GM18870 (cell line): ENCODE measurements at regions not wholly inside any gene's neighbourhood (a gene's known extent, or its start where the extent isn't known, plus 50 kb on each side); places are given as distances from the start of the nearest gene placed in this dataset.
A peak's percentile ranks its signal among the peaks of the same experiment; 100 is the strongest.

Experiments used
- ATAC-seq: cut with Tn5 transposase; IDR thresholded peaks from one replicate; pipeline ENCODE4 v1.9.1; 2021; ENCODE audit warnings: moderate library complexity; ENCODE audit not compliant: unreplicated experiment

DNA sequence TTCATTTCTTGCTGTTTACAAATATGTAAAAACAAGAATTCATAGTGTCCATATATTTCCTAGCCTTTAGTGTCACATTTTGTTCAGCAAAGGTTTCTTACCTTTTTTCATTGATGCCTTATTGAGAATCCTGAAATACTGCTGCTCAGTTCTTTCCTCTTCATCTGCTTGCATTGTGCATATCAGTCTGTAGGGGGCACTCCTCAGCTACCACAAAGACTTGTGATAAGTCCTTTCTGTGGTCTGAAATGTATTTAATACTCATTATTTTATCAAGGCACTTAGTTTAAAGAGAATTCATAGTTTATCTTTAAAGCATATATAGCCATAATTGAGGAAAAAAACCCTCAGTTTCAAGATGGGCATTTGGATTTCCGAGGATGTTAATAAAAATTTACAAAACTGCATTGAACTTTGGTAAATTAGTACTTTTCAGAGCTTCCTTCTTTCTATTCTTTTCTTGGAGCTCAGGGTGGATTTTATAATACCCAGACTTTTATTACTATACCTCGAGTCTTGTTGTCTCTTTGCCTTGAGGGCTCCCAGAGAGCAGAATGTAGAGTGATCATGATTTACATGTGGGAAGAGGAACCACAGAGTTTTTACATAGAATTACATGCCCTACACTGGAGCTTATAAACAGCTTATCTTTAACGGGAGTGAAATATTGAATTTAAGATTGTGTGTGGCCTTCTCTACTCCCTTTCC is 570.1 kb downstream of the PLCL1 start:
- no peak for ATAC-seq

DNA sequence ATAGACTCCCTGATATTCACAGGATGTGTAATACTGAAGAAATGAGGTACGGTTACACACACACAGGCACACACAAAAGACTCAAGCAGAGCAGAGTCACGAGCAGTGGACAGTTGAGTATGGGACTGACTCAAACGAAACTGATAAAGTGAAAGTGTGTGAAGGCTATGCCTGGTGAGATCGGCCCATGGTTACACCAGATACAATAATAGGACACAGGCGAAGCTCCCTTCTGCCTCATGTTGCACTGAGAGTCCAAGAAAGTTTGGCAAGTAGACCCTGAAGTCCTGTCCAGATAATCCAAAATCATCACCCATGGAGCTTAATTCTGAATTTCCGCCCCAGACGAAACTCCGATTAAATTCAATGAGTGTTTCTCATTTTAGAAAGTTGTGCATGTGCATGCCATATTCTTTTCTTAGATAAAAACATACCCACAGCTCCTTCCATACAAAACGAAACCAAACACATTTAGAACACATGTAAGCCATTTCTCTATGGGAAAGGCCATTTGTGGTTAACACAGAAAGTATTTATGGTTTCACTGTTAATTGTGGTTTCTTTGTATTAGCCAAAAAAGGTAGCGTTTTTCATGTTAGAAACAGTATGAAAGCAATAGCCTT is 567.6 kb downstream of the PLCL1 start:
- peak; percentile 95 for ATAC-seq

DNA sequence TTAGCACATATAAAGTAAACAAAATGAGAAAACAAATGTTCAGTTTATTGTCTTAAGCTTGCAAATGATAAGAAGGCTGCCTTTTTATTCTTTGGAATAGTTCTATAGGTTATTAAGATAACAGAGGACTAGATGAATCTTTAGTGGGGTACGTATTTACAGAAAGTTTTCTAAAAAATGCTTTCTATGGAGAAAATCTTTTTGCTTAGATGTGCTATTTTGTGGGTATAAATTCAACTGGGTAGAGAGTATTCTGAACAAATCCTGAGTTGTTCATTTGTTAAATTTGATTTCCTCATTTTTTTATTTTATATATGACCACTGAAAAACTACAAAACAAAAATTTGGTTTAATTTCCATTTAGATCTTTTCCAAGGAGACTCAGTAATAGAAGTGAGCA is 566.9 kb downstream of the PLCL1 start:
- ATAC-seq, result no peak

DNA sequence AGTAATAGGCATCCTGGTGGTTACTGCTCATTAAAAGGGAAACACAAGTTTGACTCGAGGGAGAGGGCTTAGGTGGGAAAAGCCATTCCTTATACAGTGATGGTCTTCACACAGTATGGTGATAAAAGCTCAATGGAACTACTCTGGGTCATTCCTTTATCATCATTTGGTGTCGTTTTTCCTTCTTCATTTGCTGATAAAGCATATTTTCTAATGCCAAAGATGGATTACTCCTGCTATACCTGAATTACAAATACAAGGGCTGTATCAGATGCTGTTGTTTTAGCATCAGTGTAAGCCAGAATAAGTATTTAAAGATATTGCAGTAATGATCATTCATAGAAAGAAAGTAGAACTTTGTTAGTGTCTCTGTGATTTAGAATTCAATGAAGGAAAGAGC is 563.7 kb downstream of the PLCL1 start:
- no peak for ATAC-seq

DNA sequence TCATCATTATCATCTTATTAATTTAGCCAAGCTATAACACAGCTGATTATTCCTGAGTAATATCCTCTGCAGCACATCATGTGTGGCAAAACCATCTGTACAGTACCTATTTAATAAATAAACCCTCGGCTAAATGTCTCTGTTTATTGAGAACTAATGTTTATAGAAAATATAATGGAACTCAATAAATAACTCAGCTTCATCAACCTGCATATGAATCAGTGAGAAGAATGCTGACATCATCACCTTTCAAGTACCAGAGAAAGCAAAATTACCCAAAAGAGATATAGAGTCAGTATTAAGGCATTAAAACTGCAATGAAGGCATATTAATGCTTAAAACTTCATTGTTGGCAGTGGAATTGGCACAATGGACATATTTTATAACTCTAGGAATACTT is 558.3 kb downstream of the PLCL1 start:
- no peak for ATAC-seq

DNA sequence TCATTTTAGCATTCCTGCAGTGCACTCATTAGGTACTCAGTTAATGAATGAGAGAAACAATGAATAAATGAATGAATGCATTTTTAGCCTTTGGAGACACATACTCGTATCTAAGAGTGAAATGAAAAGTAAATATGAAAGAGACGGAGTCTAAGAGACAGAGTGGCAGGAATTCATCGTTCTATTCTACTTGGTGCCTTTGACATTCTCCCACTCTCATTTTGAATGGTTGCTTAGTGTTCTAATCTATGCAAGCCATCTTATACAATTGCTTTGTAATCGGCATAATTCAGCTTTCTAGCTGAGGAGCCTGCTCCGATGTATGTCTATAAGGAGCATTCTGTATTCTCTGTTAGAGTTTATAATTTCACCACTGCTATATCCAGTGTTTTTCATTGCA is 554.9 kb downstream of the PLCL1 start:
- ATAC-seq, result no peak

DNA sequence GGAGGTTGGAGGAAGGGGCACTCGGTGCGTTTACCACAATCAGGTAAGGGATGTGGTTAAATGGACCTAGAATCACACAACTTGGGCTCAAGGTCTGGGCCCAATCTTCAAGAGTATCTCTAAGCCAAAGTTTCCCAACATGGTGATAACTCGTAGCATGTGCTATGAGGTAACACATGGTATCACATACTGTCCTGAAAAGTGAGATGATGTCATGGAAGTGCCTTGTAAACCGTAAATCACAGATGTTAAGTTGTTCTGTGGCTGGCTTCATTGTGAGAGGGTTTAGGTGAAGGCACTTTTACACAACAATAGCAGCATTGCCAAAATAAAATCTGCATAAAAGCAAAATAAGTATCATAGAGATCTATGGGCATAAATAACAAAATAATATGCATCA is 551.8 kb downstream of the PLCL1 start:
- ATAC-seq, result no peak

DNA sequence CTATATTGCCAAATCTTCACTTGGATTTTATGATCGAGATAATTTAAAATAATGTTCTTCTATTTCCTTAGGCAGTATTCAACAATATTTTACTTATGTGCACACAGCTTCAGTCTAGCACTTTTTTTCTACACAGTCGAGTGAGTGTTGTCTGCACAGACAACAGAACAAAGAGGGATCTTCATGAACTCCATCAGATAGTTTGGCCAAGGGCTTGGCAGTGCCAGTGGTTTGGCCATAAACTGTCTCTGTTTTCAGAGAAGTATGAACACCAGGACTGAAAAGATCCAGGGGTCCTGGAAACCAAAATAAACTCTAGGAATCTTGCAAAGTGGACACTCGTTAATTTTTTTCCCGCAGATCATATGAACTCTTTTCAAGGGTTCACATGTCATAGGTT is 547.3 kb downstream of the PLCL1 start:
- no peak for ATAC-seq

DNA sequence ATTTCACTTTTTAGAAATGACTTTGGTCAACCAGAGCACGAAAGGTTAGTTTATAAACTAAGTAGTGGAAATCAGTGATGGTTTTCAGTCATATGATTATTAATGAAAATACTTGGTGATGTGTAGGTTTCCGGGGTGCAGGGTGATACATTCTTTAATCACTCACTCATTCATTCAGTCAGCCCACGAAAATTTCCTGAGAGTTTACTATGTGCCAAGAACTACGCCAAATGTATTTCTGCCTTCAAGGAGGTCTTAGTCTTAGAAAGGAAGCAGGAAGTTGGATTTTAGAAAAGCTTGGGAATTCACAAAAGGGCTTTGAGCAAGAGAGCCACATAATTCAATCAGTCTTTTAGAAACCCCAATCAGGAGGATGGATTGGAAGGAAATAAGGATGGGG is 543.6 kb downstream of the PLCL1 start:
- no peak for ATAC-seq

DNA sequence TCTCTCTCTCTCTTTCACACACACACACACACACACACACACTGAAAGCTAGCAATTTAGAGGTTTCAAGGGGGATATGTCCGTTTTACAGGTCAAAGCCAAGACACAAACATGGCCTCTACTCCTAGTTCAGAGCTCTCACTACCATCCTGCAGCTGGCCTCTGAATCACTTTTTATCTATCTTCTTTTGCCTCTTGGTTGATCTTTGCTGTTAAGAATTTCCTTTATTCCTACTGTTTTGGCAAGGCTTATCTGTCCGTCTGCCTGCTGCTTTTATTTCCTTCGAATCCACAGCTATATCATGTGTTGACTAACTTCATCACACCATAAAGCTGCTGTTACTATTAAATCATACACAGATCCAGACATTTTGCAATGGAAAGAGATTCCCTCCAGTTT is 543.0 kb downstream of the PLCL1 start:
- no peak for ATAC-seq

DNA sequence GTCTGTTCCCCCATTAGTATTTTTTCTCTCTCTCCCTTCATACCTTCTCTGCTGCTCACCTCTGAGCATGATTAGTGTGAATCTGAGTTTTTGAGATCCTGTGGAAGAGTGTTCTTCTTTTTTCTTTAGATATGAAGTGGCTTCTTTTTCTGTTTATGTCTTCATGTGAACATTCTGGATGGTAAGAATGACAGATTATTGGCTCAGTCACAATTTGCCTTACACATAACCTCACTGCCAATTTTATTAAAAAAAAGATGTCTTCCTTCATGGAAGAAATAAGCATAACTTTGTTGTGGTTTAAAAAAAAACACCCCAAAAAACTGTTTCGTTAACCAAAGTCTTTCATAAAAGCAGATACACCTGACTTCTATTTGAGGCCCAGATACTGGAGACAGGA is 539.1 kb downstream of the PLCL1 start:
- ATAC-seq, result no peak

DNA sequence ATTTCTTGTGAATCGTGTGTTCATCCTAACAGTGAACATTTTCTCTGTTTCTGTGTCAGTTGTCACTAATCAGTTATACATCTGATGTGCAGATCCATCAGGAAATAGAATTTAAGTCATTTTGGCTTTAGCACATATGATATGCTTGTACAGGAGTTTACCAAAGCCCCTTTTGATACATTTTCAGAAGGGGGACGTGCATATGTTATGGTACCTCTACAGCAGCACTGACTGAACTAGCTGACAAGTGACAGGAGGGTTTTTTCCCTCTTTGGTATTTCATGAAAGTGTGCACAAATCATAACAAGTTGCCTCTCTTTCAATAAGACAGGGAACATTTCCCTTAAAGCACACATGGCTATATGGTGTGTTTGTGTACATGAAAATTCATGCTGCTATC is 536.5 kb downstream of the PLCL1 start:
- ATAC-seq, result no peak

DNA sequence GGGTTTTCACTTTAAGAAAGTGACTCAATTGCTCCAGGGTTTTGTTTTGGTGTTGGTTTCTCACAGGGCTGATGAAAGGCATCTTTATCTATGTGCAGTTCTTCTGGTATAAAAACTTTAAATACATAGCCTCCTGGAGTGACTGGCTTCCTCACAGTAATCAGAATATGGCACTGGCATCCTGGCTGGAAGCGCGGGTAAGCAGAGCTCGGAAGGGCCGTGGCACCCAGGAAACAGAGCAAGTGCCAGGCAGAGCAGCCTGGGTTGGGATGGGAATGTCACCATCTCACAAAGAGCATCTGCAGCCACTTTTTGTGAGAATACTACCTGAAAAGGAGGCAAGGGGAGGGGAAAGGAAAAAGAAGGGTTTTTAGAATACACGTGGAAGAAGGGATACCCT is 534.7 kb downstream of the PLCL1 start:
- ATAC-seq, result no peak

DNA sequence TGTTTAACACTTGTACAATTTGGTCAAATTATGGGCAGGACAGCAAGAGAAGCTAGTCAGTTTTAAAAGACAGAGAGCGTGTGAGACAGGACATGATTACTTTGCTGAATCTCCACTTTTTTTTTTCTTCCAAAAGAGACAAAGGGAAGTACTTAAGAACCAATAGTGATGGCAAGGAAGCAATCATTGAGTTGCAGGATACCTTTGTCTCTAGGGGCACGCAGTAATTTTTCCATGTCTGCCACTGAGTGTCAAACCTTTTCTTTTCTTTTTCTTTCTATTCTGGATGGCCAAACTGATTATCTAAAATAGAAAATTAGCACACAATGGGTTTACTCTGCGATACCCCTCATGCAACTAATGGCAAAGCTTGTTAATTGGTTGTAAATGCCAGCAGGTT is 533.0 kb downstream of the PLCL1 start:
- no peak for ATAC-seq

DNA sequence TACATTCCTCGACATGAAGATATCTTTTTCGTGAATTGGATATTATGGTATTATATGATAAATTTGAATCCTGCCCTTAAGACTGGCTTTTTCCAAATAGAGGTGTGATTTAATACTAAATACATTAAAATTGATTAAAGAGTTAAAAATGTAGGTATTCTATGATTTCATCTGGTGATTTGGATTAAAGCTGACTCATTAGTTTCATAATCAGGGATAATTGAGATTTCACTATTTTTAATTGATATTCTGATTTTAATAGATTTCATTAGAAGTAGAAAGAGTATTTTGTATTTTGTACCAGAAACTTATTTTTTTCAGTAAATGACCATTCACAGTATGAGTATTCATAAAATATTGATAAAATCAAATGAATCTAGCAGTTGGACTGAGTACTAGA is 524.1 kb downstream of the PLCL1 start:
- ATAC-seq, result no peak

DNA sequence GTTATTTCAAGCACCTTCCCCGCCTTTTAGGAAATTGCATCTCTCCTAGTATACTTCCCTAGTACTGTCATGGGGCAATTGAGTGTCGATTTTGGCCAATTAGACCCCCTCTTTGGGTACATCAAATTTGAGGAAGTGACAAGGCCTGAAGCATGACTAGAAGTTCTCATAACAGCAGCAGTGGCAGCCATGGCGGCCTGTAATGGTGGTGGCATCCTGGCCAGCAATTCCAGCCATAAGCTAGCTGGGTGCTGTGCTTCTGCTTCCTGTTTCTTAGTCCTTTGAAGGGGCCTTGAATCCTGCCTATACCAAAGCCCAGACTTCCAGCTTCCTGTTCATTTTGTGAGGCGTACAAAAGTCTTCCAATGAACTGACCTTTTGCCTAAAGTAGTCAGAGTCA is 523.1 kb downstream of the PLCL1 start:
- ATAC-seq, result no peak

DNA sequence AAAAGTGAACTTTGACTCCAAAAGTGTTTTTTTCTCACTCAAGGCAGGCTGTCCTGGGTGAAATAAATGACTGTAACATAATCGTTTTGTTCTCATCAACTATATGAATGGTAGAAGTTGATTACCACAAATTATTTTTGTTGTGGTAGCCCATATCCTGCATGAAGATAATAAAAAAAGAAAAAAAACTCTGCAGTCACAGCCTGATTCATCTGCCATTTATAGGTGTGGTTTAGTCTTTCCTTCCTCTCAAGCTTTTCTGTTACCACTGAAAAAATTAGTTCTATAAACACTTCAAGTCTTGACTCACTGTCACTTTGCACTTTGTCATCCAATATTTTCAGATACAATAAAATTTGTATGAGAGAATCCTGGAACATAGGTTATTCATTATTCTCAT is 522.0 kb downstream of the PLCL1 start:
- ATAC-seq, result no peak

DNA sequence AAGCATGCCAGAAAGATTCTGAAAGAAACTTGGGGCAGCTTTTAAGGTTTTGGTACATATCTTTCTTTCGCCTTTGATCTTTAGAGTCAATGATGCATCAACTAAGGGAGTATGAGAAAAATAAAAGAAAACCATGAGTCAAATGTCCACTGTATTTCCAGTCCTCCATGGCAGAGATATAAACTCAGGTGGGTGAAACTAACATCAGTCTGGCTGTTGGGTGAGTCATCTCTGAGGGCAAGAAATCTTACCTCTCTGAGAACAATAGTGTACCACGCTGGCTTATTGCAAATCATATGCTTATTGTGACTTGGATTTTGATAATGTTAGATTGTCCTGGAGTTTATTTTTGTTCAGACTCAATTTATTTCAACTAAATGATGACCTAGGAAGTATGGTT is 521.0 kb downstream of the PLCL1 start:
- no peak for ATAC-seq

DNA sequence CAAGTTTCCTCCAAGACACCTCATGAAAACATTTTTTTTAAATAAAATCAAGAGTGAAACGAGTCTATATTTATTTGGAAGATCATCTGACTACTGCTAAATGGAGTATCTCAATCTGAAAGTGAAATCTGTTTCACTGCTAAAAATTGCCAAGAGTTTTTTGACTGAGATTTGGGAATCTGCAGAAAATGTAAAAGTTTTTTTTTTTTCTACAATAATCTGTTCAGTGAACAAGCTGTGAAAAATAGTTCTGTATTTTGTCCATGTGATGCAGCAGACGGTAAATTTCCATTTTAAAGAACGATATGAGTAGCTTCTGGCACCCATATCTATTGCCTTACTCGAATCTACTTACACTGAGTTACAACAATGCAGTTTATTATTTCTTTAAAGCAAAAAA is 519.7 kb downstream of the PLCL1 start:
- ATAC-seq, result no peak

DNA sequence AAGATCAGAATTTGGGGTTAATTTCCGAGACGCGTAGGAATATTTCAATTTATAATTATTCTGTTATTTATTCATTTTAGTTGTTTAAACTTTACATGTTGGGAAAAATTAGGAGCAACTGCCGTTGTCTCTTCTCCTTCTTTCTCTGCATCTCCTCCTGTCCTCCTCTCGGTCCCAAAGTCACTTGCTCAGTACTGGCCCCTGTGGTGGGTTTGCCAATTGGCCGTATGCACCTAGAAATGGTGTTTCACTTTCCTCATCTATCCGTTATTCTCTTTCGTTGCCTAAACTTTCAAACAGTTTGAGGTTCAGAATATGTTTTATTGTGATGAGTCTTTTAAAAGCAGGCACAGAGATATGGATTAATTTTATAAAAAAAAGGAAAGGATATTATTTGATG is 517.9 kb downstream of the PLCL1 start:
- no peak for ATAC-seq

DNA sequence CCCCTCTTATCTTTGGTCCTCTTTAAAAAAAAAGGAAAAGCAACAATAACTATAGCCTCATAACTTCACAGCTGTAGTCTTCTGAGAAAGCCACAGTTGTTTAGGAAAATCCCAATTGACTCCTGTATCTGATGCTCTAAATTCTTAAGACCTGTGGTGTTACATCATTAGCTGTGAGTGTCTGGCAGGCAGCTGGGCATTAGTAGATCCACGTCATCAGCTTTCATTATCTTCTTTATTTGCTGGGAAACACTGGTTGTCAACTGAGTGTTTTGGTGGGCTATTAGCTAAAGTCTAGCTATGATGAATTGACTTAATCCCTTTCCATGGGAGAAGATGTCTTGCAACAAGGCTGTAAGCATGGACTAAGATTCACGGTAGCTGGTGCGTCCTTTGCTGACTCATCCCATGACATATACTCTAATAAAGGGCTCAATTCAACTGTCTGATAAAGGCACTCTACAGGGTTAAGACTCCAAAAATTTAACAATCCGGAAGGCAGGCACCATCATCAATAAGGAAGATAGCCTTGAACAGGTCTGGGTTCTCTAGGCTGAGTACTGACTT is 517.2 kb downstream of the PLCL1 start:
- no peak for ATAC-seq

DNA sequence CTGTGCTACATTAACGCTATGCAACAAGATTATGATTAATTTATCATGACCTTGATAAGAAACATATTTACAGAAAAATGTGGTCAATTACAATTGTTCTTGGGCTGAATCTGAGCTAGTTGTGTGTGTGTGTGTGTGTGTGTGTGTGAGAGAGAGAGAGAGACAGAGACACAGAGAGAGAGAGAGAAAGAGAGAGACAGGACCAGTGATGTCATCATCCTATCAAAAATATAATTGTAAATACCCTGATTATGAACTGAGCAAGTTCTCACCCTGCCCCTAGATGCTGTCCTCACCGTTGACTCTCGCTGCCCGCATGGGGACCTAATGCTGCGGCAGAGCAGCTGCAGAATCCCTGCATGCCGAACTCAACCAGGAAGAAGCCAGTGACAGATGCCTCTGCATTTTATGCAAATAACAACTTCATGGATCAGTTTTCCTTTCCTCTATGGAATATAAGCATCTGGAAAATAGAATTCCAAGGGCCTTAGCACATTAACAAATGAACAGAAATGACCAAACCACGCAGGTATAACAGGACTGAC is 512.5 kb downstream of the PLCL1 start:
- no peak for ATAC-seq
